T-helper 1 cell treated with Interleukin-12 subunit alpha and Interleukin-12 subunit beta and Interleukin-4 antibody, amounts not matched to agents 30 ng/mL and 1 ng/mL, for 36 hours (primary cell): ENCODE measurements at regions not wholly inside any gene's neighbourhood (a gene's known extent, or its start where the extent isn't known, plus 50 kb on each side); places are given as distances from the start of the nearest gene placed in this dataset.

ENCODE experiments used
- intact Hi-C: fragments of 100-400 bp; cut with micrococcal nuclease; formaldehyde crosslinking; loops from one replicate; pipeline ENCODE4 v1.15.1; 2024

DNA sequence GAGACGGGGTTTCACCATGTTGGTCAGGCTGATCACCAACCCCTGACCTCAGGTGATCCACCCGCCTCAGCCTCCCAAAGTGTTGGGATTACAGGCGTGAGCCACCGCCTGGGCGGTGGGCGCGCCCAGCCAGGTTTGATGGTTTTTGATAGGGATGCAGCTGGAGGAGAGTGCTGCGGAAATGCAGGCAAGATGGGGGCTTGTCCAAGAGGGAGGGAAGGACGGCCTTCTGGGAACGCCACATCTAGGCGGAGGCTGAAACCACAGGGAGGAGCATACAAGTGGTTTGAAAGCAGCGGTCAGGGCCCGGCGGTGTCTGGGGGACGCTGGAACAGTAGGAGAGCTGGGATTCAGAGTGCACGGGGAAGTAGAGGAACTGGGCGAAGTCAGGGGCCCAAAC, 134.6 kb downstream of the VRK1 start:
- intact Hi-C loops: no loop called here

DNA sequence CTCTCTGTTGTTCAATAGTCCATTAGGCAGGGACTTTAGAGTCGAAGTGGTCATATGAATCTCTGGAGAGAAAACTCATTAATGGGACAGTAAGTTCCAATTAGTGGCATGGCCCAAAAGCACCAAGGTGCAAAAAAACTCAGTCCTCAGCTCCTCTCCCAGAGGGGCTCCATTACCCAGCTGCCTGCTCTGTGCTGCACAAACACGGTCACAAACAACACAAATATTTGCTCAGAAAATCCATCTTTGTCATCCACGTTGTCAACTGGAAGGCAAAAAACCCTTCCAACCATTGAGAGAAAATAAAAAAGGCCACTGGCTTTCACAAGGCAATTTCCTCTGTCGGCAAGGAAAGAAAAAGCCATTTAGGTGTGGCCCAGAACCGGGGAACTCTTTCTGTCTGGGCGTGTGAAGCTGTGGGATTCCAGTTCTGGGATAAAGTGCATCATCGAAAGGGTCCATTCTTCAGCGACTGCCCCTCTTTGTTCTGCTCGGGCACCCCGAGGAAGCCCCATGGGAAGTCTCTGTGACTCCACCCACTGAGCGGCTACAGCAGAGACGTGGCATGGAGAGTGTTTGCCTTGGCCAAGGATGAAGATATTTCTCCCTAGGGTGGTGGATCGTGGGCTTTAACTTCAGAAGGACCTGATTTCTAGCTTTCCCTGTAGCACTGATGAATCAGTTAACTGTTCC, 137.6 kb downstream of the VRK1 start:
- intact Hi-C loops: no loop called here

DNA sequence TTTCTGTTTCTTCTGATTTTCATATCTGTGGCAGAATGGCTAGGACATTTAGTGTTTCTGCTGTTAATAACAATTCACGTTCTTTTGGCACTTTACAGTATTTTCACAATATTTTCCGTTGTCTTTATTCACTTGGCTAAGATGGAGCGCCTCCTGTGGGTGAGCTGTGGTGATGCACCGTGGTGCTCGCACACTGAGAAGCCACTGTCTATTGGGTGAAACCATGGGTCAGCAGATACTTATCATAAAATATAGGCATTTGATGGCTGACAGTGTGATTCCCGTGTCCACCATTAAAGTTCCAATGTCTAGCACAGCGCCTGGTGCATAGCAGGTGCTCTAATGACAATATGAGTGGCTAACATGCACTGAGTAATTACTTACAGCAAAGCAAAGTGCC, 141.8 kb downstream of the VRK1 start:
- intact Hi-C loops: no loop called here

DNA sequence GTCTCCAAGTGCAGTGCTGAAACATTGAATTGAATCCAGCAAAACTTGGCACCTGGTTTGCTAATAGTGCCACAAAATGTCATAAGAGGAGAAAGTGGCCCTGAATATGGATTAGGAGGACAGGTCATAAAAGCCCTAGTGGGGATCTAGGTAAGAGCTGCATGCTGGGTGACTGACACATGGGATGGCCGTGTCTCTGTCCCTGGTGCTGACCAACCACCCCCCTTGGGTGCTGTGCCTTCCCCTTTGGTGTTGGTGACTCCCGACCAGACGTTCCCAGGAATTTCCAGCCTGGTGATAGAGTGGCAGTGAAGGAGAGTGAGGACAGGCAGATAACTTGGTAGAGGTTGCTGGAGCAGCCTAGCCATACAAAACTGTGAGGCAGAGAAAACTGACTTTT, 142.8 kb downstream of the VRK1 start:
- intact Hi-C loops: no loop called here

DNA sequence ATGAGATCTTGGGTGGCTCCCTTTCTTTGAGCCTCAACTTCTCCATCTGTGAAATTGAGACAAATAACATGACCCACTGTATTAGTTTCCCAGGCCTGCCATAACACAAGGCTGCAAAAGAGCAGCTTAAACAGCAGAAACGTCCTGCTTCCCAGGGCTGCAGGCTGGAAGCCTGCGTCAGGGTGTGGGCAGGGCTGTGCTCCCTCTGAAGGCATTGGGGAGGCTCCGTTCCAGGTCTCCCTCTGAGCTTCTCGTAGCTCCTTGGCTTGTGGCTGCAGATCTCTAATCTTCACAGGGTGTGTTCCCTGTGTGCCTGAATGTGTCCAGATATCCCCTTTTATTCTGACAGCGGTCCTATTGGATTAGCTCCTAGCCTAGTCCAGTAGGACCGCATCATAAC, 147.1 kb downstream of the VRK1 start:
- intact Hi-C loops: no loop called here

DNA sequence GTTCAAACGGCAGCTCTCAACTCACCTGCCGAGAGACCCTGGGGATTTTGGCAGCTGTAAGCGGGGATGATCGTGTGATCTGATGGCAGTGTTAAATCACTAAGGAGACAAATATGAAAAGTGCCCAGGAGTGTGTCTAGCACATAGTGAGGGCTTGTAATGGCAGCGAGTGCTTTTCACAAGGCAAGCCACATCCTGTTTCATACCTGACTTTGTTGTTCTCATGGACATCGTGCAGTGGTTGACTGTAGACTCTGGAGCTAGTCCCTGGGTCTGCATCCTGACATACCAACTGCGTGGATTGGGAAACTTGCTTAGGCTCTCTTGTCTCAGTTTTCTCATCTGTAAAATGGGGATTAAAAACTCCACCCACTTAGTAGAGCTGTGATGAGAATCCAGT, 148.5 kb downstream of the VRK1 start:
- intact Hi-C loops: no loop called here

DNA sequence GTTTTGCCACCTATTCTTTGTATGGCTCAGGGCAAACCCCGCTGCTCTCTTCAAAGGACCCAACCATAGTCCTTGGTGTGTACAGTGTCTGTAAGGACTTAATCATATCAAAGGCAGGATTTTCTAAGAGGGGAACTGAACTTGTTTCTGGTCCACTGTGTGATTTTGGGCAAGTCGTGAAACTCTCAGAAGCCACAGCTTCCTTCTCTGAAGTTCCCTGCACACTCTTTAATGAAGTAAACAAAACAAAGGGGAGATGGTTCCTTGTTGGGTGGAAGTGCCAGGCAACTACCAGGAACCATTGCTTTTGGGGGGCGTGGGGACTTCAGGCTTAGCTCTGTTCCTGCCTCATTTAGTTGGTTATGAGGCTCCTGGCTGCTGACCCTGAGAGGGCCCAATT, 152.4 kb downstream of the VRK1 start:
- intact Hi-C loops: no loop called here

DNA sequence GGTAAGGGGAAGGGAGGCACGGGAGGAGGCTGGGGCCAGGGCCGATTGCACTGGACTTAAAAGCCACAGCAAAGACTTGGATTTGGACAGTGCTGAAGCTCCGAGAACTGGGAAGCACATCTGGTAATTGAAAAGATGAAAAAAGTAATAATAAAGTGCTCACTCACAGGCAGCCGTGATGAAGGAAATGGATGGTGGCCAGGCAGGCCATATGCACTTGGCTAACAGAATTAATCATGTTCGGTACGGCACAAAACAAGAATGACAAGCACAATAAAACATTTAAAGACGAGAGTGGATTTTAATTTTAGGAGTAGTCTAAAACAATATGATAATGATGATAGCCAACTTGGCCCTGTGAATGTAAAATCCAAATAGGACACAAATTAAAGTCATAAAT, 154.3 kb downstream of the VRK1 start:
- intact Hi-C loops: no loop called here

DNA sequence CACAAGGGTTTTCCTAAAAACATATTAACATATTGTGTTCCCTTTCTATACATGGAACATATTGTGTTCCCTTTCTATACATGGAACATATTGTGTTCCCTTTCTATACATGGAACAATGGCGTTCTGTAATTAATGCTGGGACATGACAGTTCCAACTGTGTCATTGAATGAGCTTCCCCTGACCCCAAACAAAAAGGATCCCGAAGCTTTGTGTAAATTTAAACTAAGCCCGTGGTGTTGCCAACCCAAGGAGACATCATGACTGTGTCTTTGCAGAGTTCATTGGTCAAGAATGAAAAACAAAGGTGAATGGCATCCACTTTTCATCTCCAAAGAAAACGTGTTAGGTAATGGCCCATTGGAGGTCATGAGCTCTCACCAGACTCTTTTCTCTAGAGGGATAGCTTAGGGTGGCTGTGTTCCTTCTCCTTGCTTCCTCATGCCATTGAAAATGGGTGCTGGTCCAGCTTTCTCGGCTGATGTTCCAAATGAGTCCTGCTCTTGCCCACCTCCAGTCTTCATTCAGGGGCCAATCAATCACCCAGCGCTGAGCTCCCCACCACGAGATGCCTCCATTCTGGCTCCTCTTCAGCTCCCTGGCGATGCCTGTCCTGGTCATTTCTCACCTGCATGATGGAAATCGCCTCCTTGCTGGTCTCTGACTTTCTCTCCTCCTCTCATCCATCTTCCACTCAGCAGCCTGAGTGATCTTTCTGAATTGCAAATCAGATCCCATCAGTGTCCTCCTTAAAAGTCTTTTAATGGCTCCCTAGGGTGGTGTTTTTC, 156.1 kb downstream of the VRK1 start:
- intact Hi-C loops: no loop called here

DNA sequence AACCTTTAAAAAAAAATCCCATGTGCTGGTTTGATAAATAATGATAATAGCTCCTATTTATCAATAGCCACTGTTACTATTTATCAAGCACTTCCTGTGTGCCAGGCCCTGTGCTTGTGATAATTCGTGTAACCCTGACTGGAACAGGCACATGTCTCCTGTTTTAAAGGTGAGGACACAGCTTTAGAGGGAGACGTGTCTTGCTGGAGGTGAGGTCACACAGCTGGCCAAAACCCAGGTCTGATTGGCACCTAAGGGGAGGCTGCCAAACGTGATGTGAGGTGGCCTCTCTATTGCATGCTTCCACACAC, 156.6 kb downstream of the VRK1 start:
- intact Hi-C loops: no loop called here

DNA sequence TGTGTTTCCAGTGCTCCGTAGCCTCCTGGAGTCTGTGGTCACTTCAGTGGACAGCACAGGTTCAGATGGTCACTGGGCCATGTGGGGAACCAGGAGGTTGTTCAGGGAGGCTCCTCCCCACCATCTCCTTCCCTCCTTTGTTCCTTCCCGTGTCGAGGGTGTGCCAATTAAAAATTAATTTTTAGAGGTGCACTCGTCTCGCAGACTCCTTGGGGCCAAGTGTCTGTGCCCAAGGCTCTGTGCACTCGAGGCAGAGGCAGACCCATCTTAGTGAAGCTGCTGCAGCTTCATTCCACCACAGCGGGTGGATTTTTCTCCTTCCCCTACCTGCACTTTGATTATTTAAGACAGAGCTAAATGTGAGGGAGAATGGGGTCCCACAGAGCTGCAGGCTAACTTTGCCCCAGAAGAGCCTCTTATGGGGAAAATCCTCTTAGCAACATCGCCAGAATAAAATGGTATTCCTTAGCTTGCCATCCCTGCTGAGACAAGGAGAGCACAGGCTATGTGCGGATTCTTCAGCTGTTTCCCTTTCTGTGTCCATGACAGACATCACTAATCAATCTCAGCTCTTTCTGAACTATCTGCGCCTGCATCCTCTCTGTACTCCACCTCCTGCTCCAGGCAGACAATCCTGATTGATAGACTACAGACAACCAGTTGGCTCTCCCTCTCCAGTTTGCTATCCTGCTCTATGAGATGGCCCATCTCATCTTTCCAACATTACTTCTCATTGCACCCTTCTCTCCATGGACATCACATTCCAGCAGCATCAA, 159.5 kb downstream of the VRK1 start:
- intact Hi-C loops: no loop called here

DNA sequence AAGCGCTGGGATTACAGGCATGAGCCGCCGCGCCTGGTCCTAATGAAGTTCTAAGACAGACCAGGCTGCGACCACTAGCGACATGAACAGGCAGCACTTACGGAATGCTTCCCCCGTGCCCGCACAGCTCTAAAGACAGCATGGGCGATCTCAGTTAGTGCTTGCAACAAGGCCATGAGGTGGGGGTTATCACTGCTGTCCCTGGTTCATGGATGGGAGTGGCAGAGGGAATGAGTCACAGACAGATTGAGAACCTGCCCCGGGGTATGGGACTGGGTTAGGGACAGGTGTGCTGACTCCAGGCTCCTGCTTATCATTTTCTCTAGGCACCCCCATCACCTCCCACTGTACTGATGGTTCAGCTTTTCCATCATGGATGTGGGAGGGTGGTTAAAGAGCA, 160.9 kb downstream of the VRK1 start:
- intact Hi-C loops: no loop called here

DNA sequence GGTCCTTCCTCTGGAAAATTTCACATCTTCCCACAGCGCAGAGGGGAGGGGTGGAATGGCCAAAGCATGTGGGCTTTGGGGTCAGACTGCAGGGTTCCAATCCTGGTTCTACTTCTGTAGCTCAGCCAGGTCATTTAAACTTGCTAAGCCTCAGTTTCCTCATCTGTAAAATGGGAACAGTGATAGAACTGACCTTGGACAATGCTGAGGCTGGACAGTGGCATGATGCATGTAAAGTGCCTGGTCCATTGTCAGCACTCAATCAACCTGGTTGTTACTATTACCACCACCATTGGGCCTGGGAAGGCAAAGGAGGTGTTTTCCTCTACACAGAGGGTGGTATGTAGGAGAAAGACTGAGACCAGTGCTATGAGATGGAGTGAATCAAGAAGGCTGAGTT, 162.8 kb downstream of the VRK1 start:
- intact Hi-C loops: no loop called here

DNA sequence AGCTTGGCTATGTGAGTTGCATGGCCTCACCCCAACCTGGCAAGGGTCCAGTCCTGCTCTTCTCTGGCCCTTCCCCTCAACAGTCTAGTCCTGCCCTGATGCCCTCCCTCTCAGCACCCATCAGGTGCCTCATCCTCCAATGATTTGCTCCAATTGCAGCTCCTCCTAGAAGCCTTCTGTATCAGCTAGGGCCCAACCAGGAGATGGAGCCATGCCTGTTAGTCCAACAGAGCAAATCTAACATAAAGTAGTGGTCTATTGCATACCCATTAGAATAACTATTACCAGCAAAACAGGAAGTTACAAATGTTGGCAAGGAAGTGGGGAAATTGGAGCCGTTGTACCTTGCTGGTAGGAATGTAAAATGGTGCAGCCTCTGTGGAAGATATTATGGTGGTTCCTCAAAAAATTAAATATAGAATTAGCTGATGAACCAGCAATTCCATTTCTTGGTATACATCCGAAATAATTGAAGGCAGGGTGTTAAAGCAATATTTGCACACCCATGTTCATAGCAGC, 163.5 kb downstream of the VRK1 start:
- intact Hi-C loops: no loop called here

DNA sequence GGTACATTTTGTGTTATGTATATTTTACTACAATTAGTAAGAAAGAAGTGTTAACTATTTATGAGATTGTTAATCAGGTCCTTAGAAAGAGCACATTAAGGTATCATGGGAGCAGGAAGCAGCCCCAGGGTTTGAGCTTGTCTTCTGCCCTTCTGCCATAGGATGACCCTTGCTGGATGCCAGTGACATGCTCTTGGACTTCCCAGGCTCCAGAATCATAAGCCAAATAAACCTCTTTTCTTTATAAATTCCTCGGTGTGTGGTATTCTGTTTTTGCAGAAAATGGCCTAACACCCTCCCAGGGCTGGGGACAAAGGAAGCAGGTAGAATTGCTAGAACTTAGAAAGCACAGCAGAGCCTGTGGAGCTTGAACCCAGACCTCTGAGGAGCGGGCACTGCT, 164.7 kb downstream of the VRK1 start:
- intact Hi-C loops: no loop called here

DNA sequence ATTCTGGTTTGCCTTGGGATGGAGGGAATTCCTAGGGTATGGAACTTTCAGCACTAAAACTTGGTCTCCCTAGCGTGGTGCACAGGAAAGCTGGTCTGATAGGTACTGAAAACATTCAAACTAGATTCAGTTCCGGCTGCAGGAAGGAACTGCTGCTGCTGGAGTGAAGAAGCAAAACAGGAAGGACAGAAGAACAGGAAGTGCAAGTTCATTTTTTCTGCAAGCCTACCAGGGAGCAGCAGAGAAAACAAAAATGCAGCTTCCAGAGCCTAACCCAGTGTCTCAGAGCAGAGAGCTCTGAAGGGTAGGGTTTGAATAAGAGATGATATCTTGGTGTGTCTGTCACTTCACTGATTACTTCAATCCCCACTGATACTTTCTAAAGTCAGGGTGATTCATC, 165.2 kb downstream of the VRK1 start:
- intact Hi-C loops: no loop called here

DNA sequence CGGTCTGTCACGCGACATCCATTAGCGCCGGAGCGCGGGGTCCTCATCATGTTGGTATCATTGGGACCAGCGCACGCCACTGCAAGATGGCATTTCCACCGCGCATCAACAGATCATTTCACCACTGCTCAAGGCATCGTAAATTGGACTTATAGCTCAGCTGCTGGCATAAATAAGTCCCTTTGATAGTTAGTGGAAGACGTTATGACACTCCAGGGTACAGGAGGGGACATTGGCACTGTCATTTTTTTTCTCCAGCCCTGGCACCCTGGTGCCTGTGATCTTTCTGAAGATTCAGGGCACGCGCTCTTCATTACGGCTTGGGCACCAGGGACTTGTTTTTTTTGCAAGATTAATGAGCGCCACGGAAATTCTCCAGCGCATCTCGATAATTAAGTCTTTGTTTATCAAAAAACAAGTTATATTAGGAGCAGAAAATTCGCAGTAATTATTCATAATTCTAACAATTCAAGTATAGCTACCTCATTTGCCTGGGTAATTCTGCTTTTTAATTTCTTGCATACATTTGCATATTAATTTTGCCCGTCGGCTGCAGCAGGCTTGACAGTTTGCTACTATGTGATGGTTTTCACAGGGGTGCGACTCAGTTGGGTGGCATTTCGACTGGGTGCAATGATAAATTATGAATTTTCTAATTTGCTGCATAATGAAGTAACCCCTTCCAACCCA, 167.7 kb downstream of the VRK1 start:
- intact Hi-C loops: no loop called here

DNA sequence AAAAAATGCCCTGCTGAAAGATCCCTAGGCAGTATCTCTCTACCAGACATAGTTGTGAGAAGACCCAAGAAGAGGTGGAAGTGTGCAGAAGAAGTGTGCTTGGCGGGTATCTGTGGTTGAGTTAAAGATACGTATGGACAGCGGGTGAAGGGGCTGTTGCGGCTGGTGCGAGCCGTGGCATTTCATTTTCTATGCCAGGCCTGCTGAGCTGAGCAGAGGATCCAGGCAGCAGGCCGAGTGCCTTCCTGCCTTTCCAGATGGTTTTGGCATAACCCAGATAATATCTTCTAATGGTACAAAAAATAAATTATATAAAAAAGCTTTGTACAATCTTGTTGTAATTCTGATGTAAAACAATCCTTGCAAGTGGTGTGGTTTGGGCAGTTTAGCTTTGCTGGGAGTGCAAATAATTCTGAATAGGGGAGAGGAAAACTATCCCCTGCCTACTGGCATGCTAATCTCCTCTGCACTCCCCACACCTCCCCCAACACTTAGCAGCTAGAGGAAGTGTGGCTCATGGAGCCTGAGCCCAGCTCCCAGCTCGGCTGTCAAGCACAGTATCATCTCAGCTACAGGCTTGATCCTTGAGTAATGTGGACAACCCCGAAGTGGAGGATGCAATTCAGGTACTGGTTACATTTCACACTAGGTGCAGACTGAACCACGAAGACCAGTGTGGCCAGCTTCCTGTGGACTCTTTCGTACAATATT, 168.9 kb downstream of the VRK1 start:
- intact Hi-C loops: no loop called here

DNA sequence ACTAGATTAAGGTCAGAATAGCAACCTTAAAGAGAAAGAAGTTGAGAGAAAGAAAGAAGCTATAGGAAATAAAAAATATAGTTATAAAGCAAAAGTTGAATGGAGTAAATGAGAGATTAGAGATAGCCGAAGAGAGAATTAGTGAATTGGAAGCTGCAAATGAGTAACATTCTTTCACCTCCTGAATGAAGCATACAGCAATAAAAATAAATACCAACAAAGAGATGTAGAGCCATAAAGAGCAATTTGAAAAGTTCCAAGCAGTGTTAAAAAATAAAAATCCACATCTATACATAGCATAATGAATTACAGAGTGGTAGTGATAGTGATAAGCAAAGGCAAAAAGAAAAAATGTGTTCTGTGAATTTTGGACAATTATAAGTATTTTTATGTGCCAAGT, 177.9 kb downstream of the VRK1 start:
- intact Hi-C loops: no loop called here

DNA sequence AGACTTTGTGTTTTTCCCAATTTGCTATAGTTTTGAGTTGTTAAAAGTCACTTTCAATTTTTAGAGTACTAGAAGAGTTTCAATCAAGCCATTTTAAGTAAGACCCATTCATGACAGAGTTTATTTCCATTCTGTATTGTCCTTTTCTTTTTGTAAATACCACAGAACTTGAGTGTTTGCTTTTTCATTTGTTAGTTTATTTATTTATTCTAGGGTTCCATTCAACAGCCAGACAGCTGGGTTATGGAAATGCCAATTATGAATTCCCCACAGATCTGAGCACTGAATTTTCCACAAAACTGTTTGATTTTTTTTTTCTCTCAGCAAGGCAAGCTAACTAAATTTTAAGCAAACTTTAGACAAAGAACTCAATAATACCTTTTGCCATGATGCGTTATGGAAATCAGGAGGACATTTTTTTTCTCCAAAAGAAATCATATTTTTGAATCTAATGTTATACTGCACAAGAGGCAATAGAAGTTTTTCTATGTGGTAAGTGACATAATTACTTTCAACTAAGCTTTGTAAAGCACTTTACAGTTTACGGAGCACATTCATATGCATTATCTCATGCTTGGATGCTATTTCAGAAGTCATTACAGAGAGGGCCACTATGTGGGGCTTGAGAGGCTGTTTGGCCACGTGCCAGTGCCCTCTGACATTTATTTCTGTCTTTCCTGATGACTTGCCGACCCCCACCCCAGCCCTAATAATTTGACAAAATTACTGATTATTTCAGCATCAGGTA, 181.5 kb downstream of the VRK1 start:
- intact Hi-C loops: no loop called here
